Ishikawa (cell line): ENCODE measurements at regions not wholly inside any gene's neighbourhood (a gene's known extent, or its start where the extent isn't known, plus 50 kb on each side); places are given as distances from the start of the nearest gene placed in this dataset.

ENCODE experiments used
- CEBPB ChIP-seq: IDR thresholded peaks from 2 replicates; pipeline ENCODE4 v1.6.1; 2012
- CREB1 ChIP-seq: IDR thresholded peaks from 2 replicates; pipeline ENCODE4 v1.6.1; 2012; ENCODE audit warnings: low read depth
- EGR1 ChIP-seq: IDR thresholded peaks from 2 replicates; pipeline ENCODE4 v1.6.1; 2012
- EP300 ChIP-seq: IDR thresholded peaks from 2 replicates; pipeline ENCODE4 v1.6.1; 2012; ENCODE audit warnings: borderline replicate concordance
- FOXM1 ChIP-seq: IDR thresholded peaks from 2 replicates; pipeline ENCODE4 v1.6.1; 2012; ENCODE audit warnings: low read depth, borderline replicate concordance
- MAX ChIP-seq: IDR thresholded peaks from 2 replicates; pipeline ENCODE4 v1.6.1; 2012
- NFIC ChIP-seq: IDR thresholded peaks from 2 replicates; pipeline ENCODE4 v1.6.1; 2012
- RAD21 ChIP-seq: IDR thresholded peaks from 2 replicates; pipeline ENCODE4 v1.6.1; 2012; ENCODE audit warnings: low read depth
- REST ChIP-seq: IDR thresholded peaks from 2 replicates; pipeline ENCODE4 v1.6.1; 2012; ENCODE audit warnings: low read depth, mild to moderate bottlenecking
- TAF1 ChIP-seq: IDR thresholded peaks from 2 replicates; pipeline ENCODE4 v1.6.1; 2012; ENCODE audit warnings: low read depth, mild to moderate bottlenecking
- TCF12 ChIP-seq: IDR thresholded peaks from 2 replicates; pipeline ENCODE4 v1.6.1; 2012; ENCODE audit warnings: low read depth
- TEAD4 ChIP-seq: IDR thresholded peaks from 2 replicates; pipeline ENCODE4 v1.6.1; 2012
- USF1 ChIP-seq: IDR thresholded peaks from 2 replicates; pipeline ENCODE4 v1.6.1; 2012
- YY1 ChIP-seq: IDR thresholded peaks from 2 replicates; pipeline ENCODE4 v1.6.1; 2012; ENCODE audit warnings: low read depth
- ZBTB7A ChIP-seq: IDR thresholded peaks from 2 replicates; pipeline ENCODE4 v1.6.1; 2012; ENCODE audit warnings: low read depth

GRCh38 chr18:39033312-39033711 is 1467.7 kb upstream of the CELF4 start:
- no peak for TF ChIP-seq CREB1
- no peak for TF ChIP-seq MAX
- no peak for TF ChIP-seq RAD21
- no peak for TF ChIP-seq EP300
- no peak for TF ChIP-seq USF1
- no peak for TF ChIP-seq NFIC
- TF ChIP-seq TEAD4, result no peak
- no peak for TF ChIP-seq EGR1
- no peak for TF ChIP-seq ZBTB7A
- no peak for TF ChIP-seq TAF1
- TF ChIP-seq YY1, result no peak
- no peak for TF ChIP-seq TCF12
- TF ChIP-seq REST, result no peak
- TF ChIP-seq CEBPB, result no peak
- no peak for TF ChIP-seq FOXM1

GRCh38 chr18:39031647-39032046 is 1466.0 kb upstream of the CELF4 start:
- no peak for TF ChIP-seq REST
- TF ChIP-seq TEAD4, result no peak
- TF ChIP-seq TCF12, result no peak
- no peak for TF ChIP-seq FOXM1
- TF ChIP-seq CEBPB, result no peak
- no peak for TF ChIP-seq EGR1
- no peak for TF ChIP-seq NFIC
- TF ChIP-seq USF1, result no peak
- TF ChIP-seq EP300, result no peak
- TF ChIP-seq TAF1, result no peak
- TF ChIP-seq YY1, result no peak
- TF ChIP-seq RAD21, result no peak

GRCh38 chr18:39030124-39030655 is 1464.6 kb upstream of the CELF4 start:
- TF ChIP-seq EP300 (no peak), USF1 (no peak), TEAD4 (no peak)

- no peak for TF ChIP-seq RAD21
- TF ChIP-seq TAF1, result no peak
- TF ChIP-seq EGR1, result no peak
- no peak for TF ChIP-seq CEBPB
- no peak for TF ChIP-seq FOXM1
- TF ChIP-seq YY1, result no peak
- TF ChIP-seq USF1, result no peak
- no peak for TF ChIP-seq ZBTB7A
- TF ChIP-seq NFIC, result no peak
Observed at GRCh38 chr18:39025531-39025930, 1459.9 kb upstream of the CELF4 start.

GRCh38 chr18:39019989-39020388 is 1454.4 kb upstream of the CELF4 start:
- TF ChIP-seq NFIC, result no peak
- no peak for TF ChIP-seq TCF12
- no peak for TF ChIP-seq ZBTB7A
- no peak for TF ChIP-seq CEBPB
- TF ChIP-seq USF1, result no peak
- no peak for TF ChIP-seq EP300
- no peak for TF ChIP-seq REST
- TF ChIP-seq EGR1, result no peak
- no peak for TF ChIP-seq CREB1
